SK-N-SH treated with all-trans-retinoic acid at 6 μM for 48 hours (cell line): ENCODE measurements at regions not wholly inside any gene's neighbourhood (a gene's known extent, or its start where the extent isn't known, plus 50 kb on each side); places are given as distances from the start of the nearest gene placed in this dataset.
A peak's percentile ranks its signal among the peaks of the same experiment; 100 is the strongest.

ENCODE experiments used
- CSRNP3 ChIP-seq: fragments of 250-450 bp; sonication (Bioruptor Pico); IDR thresholded peaks from 2 replicates; pipeline ENCODE4 v1.5.1; 2021; ENCODE audit warnings: mild to moderate bottlenecking, moderate library complexity
- RARB ChIP-seq: fragments of 250-450 bp; sonication (Bioruptor Pico); IDR thresholded peaks from 2 replicates; pipeline ENCODE4 v1.8.0; 2021; ENCODE audit warnings: mild to moderate bottlenecking, moderate library complexity
- TCF4 ChIP-seq: fragments of 250-450 bp; sonication (Bioruptor Pico); IDR thresholded peaks from 2 replicates; pipeline ENCODE4 v1.8.0; 2021; ENCODE audit warnings: mild to moderate bottlenecking, moderate library complexity, borderline replicate concordance
- TSHZ2 ChIP-seq: fragments of 250-450 bp; sonication (Bioruptor Pico); IDR thresholded peaks from 2 replicates; pipeline ENCODE4 v1.5.0; 2020; ENCODE audit warnings: mild to moderate bottlenecking, moderate library complexity
- ZFP30 ChIP-seq: fragments of 450-650 bp; formaldehyde crosslinking; IDR thresholded peaks from 2 replicates; pipeline ENCODE4 v1.5.0; 2022; ENCODE audit warnings: mild to moderate bottlenecking, moderate library complexity

- TF ChIP-seq RARB (CRISPR knock-in tag) (no peak), ZFP30 (CRISPR knock-in tag) (no peak), CSRNP3 (CRISPR knock-in tag) (no peak), TSHZ2 (CRISPR knock-in tag) (peak; percentile 58; the same call in 1 of the 2 replicates), TCF4 (peak; percentile 90)
Observed at GRCh38 chr12:39048395-39048794, 143.0 kb upstream of the CPNE8 start.
